ENCODE measurements at regions not wholly inside any gene's neighbourhood (a gene's known extent, or its start where the extent isn't known, plus 50 kb on each side); places are given as distances from the start of the nearest gene placed in this dataset.
"Not testable (repeated sequence)": the region's sequence is repeated elsewhere in the genome, so short reads cannot be mapped to it uniquely, and the experiment has no call there.

- not testable (repeated sequence) for TF ChIP-seq POLR2AphosphoS5 (IDR thresholded peaks at IDR 0.05; ENCODE audit: low read depth); EZH2 (IDR thresholded peaks at IDR 0.05; ENCODE audit: low read depth, unreplicated experiment); CTCF (conservative IDR thresholded peaks at IDR 0.05; ENCODE audit: low read depth in 2 of 2)
- TF ChIP-seq, protein P1, sequence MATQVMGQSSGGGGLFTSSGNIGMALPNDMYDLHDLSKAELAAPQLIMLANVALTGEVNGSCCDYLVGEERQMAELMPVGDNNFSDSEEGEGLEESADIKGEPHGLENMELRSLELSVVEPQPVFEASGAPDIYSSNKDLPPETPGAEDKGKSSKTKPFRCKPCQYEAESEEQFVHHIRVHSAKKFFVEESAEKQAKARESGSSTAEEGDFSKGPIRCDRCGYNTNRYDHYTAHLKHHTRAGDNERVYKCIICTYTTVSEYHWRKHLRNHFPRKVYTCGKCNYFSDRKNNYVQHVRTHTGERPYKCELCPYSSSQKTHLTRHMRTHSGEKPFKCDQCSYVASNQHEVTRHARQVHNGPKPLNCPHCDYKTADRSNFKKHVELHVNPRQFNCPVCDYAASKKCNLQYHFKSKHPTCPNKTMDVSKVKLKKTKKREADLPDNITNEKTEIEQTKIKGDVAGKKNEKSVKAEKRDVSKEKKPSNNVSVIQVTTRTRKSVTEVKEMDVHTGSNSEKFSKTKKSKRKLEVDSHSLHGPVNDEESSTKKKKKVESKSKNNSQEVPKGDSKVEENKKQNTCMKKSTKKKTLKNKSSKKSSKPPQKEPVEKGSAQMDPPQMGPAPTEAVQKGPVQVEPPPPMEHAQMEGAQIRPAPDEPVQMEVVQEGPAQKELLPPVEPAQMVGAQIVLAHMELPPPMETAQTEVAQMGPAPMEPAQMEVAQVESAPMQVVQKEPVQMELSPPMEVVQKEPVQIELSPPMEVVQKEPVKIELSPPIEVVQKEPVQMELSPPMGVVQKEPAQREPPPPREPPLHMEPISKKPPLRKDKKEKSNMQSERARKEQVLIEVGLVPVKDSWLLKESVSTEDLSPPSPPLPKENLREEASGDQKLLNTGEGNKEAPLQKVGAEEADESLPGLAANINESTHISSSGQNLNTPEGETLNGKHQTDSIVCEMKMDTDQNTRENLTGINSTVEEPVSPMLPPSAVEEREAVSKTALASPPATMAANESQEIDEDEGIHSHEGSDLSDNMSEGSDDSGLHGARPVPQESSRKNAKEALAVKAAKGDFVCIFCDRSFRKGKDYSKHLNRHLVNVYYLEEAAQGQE (IDR thresholded peaks at IDR 0.05; ENCODE audit: unreplicated experiment): not testable (repeated sequence)
These were observed 1487.2 kb downstream of the SPATA31A7 start for GRCh38 chr9:62677016-62677415.
